ENCODE measurements at regions not wholly inside any gene's neighbourhood (a gene's known extent, or its start where the extent isn't known, plus 50 kb on each side); places are given as distances from the start of the nearest gene placed in this dataset.

- no peak for FAIRE-seq
Measured at GRCh38 chr7:41787651-41788350, 84.9 kb upstream of the INHBA start.

GRCh38 chr7:41786944-41787343 lies 84.1 kb upstream of the INHBA start:
- FAIRE-seq = no peak

- no peak for FAIRE-seq
Measured at GRCh38 chr7:41786404-41786803, 83.5 kb upstream of the INHBA start.

- FAIRE-seq = no peak
Measured at GRCh38 chr7:41785840-41786239, 83.0 kb upstream of the INHBA start.

- FAIRE-seq = no peak
Measured at GRCh38 chr7:41785265-41785664, 82.4 kb upstream of the INHBA start.

- no peak for FAIRE-seq
Measured at GRCh38 chr7:41779918-41780317, 77.0 kb upstream of the INHBA start.

GRCh38 chr7:41777894-41778596 lies 75.2 kb upstream of the INHBA start:
- FAIRE-seq = no peak

GRCh38 chr7:41774966-41775365 lies 72.1 kb upstream of the INHBA start:
- no peak for FAIRE-seq

GRCh38 chr7:41773756-41774155 lies 70.9 kb upstream of the INHBA start:
- FAIRE-seq = no peak

GRCh38 chr7:41771717-41772116 lies 68.8 kb upstream of the INHBA start:
- FAIRE-seq = no peak

GRCh38 chr7:41769162-41769561 lies 66.3 kb upstream of the INHBA start:
- no peak for FAIRE-seq

GRCh38 chr7:41763626-41764025 lies 60.7 kb upstream of the INHBA start:
- FAIRE-seq = no peak

GRCh38 chr7:41762641-41763040 lies 59.8 kb upstream of the INHBA start:
- FAIRE-seq = no peak

GRCh38 chr7:41760293-41760692 lies 57.4 kb upstream of the INHBA start:
- no peak for FAIRE-seq

GRCh38 chr7:41758321-41758720 lies 55.4 kb upstream of the INHBA start:
- no peak for FAIRE-seq

- FAIRE-seq = no peak
Measured at GRCh38 chr7:41756650-41757182, 53.8 kb upstream of the INHBA start.

GRCh38 chr7:41755096-41755495 lies 52.2 kb upstream of the INHBA start:
- FAIRE-seq = no peak

- no peak for FAIRE-seq
Measured at GRCh38 chr7:41754046-41754445, 51.2 kb upstream of the INHBA start.
